Brain microvascular endothelial cell (primary cell): ENCODE measurements at regions not wholly inside any gene's neighbourhood (a gene's known extent, or its start where the extent isn't known, plus 50 kb on each side); places are given as distances from the start of the nearest gene placed in this dataset.
"Not testable (repeated sequence)": the region's sequence is repeated elsewhere in the genome, so short reads cannot be mapped to it uniquely, and the experiment has no call there.

Experiments used
- DNase-seq: peaks from one replicate; pipeline ENCODE4 v3.0.0-alpha.2; 2020
- H3K27ac ChIP-seq: fragments of 250-450 bp; sonication (Bioruptor Pico); 2 replicates; pipeline ENCODE4 v1.5.1; 2020; ENCODE audit warnings: mild to moderate bottlenecking, moderate library complexity
- H3K27me3 ChIP-seq: fragments of 250-450 bp; sonication (Bioruptor Pico); replicated peaks from 2 replicates; pipeline ENCODE4 v1.5.1; 2020; ENCODE audit warnings: mild to moderate bottlenecking
- H3K36me3 ChIP-seq: fragments of 250-450 bp; sonication (Bioruptor Pico); replicated peaks from 2 replicates; pipeline ENCODE4 v1.5.1; 2020; ENCODE audit warnings: mild to moderate bottlenecking
- H3K4me3 ChIP-seq: 2 replicates; pipeline ENCODE4 v1.5.1; 2011; ENCODE audit warnings: low read depth, mild to moderate bottlenecking, control low read depth, low read length, moderate library complexity
- in situ Hi-C: cut with HindIII; loops from 2 replicates; pipeline ENCODE4 v1.10.0; 2017; ENCODE audit warnings: low sequenced_read_pairs, low pct_ligation_motif_present
- TF ChIP-seq, protein P1 (sequence below): IDR thresholded peaks from 2 replicates; pipeline ENCODE4 v1.5.1; 2011; ENCODE audit warnings: low read depth, mild to moderate bottlenecking, moderate library complexity, low read length, control low read depth, inconsistent platforms; ENCODE audit errors: missing control alignments

DNA sequence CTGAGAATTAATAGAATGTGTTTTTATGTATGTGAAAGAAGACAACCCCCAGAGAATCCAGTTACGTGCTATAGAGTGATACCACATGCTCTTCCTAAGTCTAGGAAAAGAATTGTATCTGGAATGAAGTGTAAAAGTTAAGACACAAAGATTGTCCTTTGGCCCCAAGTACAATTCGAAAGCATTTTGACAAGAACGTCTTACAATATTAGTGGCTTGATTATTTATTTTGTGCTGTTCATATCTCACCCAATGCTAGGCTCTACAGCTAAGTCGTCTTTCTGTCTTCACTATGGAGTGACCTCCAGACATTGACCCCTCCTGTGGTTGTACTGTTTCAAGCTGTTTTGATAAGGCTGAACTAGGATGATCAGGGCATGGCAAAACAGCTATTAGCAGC, 345.7 kb upstream of the C2CD4B start:
- Histone ChIP-seq H3K27me3 (no peaks in the 10 kb centered on the region), H3K4me3 (no peak overlapping the region)
- in situ Hi-C loops = no loop called here

DNA sequence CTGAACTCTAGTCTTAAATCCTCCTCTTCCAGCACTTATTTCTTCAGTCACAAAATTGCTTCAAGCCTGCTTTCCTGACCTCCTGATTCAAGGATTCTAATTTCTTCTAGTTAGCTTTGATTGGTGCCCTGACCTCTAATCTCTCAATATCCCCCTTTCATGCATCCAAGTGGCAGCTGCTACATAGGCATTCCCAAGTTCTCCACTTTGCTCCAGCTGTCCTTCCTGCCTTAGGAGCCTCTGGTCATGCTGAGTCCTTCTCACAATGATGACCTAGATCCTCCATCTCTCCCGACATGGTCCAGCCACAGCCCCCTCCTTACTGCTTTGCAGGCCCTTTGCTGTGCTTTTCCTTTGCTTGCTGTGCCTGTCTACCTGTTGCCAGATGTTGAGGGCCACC, 347.8 kb upstream of the C2CD4B start:
- Histone ChIP-seq H3K4me3 (no peak overlapping the region), H3K27ac (no peak overlapping the region), H3K36me3 (no peaks in the 10 kb centered on the region), H3K27me3 (no peaks in the 10 kb centered on the region)
- in situ Hi-C loops = no loop called here
- DNase-seq = no peak
- TF ChIP-seq, protein P1, sequence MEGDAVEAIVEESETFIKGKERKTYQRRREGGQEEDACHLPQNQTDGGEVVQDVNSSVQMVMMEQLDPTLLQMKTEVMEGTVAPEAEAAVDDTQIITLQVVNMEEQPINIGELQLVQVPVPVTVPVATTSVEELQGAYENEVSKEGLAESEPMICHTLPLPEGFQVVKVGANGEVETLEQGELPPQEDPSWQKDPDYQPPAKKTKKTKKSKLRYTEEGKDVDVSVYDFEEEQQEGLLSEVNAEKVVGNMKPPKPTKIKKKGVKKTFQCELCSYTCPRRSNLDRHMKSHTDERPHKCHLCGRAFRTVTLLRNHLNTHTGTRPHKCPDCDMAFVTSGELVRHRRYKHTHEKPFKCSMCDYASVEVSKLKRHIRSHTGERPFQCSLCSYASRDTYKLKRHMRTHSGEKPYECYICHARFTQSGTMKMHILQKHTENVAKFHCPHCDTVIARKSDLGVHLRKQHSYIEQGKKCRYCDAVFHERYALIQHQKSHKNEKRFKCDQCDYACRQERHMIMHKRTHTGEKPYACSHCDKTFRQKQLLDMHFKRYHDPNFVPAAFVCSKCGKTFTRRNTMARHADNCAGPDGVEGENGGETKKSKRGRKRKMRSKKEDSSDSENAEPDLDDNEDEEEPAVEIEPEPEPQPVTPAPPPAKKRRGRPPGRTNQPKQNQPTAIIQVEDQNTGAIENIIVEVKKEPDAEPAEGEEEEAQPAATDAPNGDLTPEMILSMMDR = no peak

More for the DNA sequence above, 345.7 kb upstream of the C2CD4B start:
- TF ChIP-seq, protein P1 = no peak
- H3K36me3 ChIP-seq = no peaks in the 10 kb centered on the region
- no peak for DNase-seq
- H3K27ac ChIP-seq = no peak overlapping the region

GRCh38 chr15:62513893-62514292, 348.8 kb upstream of the C2CD4B start:
- Histone ChIP-seq H3K27me3 (no peaks in the 10 kb centered on the region), H3K27ac (no peak overlapping the region), H3K4me3 (no peak overlapping the region), H3K36me3 (no peaks in the 10 kb centered on the region)
- in situ Hi-C loops = no loop called here
- DNase-seq = no peak
- TF ChIP-seq, protein P1 = no peak

- no peak overlapping the region for H3K27ac ChIP-seq
- H3K4me3 ChIP-seq = no peak overlapping the region
- in situ Hi-C loops = no loop called here
- DNase-seq = no peak
- H3K27me3 ChIP-seq = no peaks in the 10 kb centered on the region
- no peaks in the 10 kb centered on the region for H3K36me3 ChIP-seq
- TF ChIP-seq, protein P1 = no peak
These were observed 350.8 kb upstream of the C2CD4B start for GRCh38 chr15:62515696-62516395.

GRCh38 chr15:62517541-62517940, 352.5 kb upstream of the C2CD4B start:
- no peaks in the 10 kb centered on the region for H3K36me3 ChIP-seq
- in situ Hi-C loops = no loop called here
- TF ChIP-seq, protein P1 = no peak
- no peak overlapping the region for H3K4me3 ChIP-seq
- no peak for DNase-seq
- H3K27me3 ChIP-seq = no peaks in the 10 kb centered on the region
- no peak overlapping the region for H3K27ac ChIP-seq

GRCh38 chr15:62518666-62519065, 353.6 kb upstream of the C2CD4B start:
- H3K4me3 ChIP-seq, H3K27ac ChIP-seq, H3K27me3 ChIP-seq, in situ Hi-C loops, H3K36me3 ChIP-seq, DNase-seq: not testable (repeated sequence)
